Progenitor cell of endocrine pancreas (in vitro differentiated cells): ENCODE measurements at regions not wholly inside any gene's neighbourhood (a gene's known extent, or its start where the extent isn't known, plus 50 kb on each side); places are given as distances from the start of the nearest gene placed in this dataset.

Source experiments
- DNase-seq: peaks from one replicate; pipeline ENCODE4 v3.0.0; 2021; ENCODE audit warnings: low spot score; ENCODE audit not compliant: unreplicated experiment
- H3K27ac Mint-ChIP-seq: 2 replicates; pipeline ENCODE4 v1.8.0; 2021; ENCODE audit warnings: mild to moderate bottlenecking, moderate library complexity, mixed read lengths
- H3K27me3 Mint-ChIP-seq: 2 replicates; pipeline ENCODE4 v1.8.0; 2021; ENCODE audit warnings: mixed read lengths
- H3K36me3 Mint-ChIP-seq: 2 replicates; pipeline ENCODE4 v1.8.0; 2022; ENCODE audit warnings: mixed read lengths; ENCODE audit not compliant: insufficient read depth
- H3K4me1 Mint-ChIP-seq: 2 replicates; pipeline ENCODE4 v1.8.0; 2021; ENCODE audit warnings: low read depth, mixed read lengths
- H3K4me3 Mint-ChIP-seq: 2 replicates; pipeline ENCODE4 v1.8.0; 2021; ENCODE audit warnings: low read depth, mild to moderate bottlenecking, moderate library complexity, mixed read lengths
- H3K9me3 Mint-ChIP-seq: 2 replicates; pipeline ENCODE4 v1.8.0; 2021; ENCODE audit warnings: low read depth, mixed read lengths
- TF ChIP-seq, protein P1 (sequence below): fragments of 200-600 bp; sonication (generic); IDR thresholded peaks from one replicate; pipeline ENCODE4 v1.5.0; 2021; ENCODE audit warnings: antibody characterized with exemption, mild to moderate bottlenecking; ENCODE audit not compliant: unreplicated experiment

DNA sequence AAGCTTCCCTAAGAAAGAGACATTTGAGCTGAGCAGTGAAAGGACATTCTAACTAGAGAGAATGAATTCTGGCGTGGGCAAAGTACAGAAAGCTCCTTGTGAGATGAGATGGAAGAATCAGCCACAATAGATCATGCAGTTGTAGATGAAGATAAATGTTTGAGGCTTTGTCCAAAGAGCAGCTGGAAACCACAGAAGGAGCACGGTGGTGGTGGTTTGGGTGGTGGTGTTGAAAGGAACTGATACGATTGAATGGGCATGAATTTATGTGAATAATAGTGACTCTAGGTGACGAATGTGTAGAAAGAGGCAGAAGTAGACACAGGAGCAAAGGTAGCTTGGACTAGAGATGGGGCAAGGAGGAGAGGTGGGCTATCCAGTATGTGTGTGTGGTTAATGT, 260.5 kb upstream of the TMTC1 start:
- Mint-ChIP-seq H3K4me3 (no peak overlapping the region), H3K27me3 (no peaks in the 10 kb centered on the region), H3K9me3 (peaks cover 8% of the 10 kb centered on the region), H3K36me3 (peaks cover 2% of the 10 kb centered on the region), H3K4me1 (no peaks in the 10 kb centered on the region), H3K27ac (no peak overlapping the region)
- DNase-seq = no peak
- TF ChIP-seq, protein P1, sequence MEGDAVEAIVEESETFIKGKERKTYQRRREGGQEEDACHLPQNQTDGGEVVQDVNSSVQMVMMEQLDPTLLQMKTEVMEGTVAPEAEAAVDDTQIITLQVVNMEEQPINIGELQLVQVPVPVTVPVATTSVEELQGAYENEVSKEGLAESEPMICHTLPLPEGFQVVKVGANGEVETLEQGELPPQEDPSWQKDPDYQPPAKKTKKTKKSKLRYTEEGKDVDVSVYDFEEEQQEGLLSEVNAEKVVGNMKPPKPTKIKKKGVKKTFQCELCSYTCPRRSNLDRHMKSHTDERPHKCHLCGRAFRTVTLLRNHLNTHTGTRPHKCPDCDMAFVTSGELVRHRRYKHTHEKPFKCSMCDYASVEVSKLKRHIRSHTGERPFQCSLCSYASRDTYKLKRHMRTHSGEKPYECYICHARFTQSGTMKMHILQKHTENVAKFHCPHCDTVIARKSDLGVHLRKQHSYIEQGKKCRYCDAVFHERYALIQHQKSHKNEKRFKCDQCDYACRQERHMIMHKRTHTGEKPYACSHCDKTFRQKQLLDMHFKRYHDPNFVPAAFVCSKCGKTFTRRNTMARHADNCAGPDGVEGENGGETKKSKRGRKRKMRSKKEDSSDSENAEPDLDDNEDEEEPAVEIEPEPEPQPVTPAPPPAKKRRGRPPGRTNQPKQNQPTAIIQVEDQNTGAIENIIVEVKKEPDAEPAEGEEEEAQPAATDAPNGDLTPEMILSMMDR = no peak

DNA sequence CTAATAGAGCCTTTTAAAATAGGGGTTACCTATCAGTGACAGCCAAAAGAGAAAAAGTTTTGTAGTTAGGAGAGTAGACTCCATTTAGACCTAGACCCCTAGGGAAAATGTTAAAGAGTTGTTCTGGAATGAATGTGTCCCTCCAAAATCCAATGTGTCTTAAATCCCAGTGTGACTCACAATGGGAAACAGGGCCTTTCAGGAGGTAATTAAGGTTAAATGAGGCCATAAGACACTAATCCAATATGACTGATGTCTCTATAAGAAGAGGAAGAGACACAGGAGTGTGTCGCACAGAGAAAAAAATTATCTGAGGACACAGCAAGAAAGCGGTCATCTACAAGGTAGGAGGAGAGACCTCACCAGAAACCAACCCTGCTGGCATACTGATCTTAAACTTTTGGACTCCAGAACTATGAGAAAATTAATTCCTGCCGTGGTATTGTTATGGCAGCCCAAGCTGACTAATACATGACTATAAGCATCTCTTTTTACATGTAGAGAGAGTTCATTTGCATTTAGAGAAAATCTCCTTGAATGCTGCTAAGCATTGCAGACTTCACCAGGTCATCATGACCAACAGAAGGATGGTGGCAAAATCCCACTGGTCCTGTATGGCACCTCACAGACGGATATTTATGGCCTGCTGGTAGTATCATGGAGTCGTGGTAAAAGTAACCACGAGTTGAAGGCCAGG, 259.6 kb upstream of the TMTC1 start:
- H3K27me3 Mint-ChIP-seq = no peaks in the 10 kb centered on the region
- H3K36me3 Mint-ChIP-seq = peaks cover 2% of the 10 kb centered on the region
- H3K4me3 Mint-ChIP-seq = no peak overlapping the region
- no peak for DNase-seq
- no peaks in the 10 kb centered on the region for H3K4me1 Mint-ChIP-seq
- H3K27ac Mint-ChIP-seq = no peak overlapping the region
- H3K9me3 Mint-ChIP-seq = peaks cover 9% of the 10 kb centered on the region
- TF ChIP-seq, protein P1 = no peak

DNA sequence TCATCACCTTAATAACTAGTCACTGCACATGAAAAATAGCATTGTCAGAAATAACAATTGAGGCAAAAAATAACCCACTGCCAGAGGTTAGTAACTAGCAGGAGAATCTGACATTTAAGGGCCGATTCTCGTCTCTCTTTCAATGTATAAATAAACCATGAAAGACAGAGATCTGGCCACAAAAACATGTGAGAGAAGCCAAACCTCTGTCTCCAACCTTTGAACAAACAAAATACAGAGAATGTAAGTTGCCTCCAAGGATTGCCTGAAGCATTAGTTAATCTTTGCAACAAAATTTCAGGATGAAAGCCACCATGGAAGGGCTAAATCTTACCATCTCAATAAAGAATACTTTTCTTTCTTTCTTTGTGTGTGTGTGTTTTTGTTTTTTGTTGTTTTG, 257.4 kb upstream of the TMTC1 start:
- TF ChIP-seq, protein P1 = no peak
- no peak overlapping the region for H3K4me3 Mint-ChIP-seq
- H3K27ac Mint-ChIP-seq = no peak overlapping the region

DNA sequence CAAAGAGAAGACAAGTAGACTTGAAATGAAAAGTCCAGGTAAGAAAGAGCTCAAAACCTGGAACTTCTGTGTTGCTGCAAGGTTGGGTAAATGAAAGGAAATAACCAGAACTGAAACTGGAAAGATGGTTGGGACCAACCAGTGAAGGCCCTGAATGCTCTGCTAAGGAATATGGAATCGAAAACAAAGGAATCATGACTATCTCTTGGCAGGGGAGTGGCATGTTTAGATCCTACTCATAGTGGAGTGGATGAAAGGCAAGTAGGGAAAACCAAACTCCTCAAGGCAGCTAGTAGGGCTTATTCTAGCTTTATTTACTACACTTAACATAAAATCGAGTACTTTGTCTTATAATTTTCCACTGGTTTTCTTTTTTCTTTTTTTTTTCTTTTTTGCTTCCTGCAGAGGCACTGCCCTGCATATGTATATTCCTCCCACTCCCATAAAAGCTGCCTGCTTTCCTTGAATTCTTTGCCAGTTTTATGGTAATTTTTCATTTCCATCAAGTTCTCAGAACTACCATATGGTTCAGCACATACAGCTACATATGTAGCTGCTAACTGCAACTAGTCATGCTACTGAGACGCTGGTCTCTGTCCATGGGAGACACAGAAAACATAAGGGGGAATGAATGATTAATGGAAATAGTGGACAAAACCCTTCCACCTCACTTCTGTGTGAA, 247.1 kb upstream of the TMTC1 start:
- Mint-ChIP-seq H3K27me3 (no peaks in the 10 kb centered on the region), H3K4me3 (no peak overlapping the region), H3K27ac (no peak overlapping the region), H3K36me3 (no peaks in the 10 kb centered on the region), H3K9me3 (peaks cover 5% of the 10 kb centered on the region), H3K4me1 (no peaks in the 10 kb centered on the region)
- DNase-seq = no peak
- TF ChIP-seq, protein P1 = no peak

More for the DNA sequence above, 257.4 kb upstream of the TMTC1 start:
- H3K27me3 Mint-ChIP-seq = no peaks in the 10 kb centered on the region
- H3K9me3 Mint-ChIP-seq = peaks cover 9% of the 10 kb centered on the region
- no peaks in the 10 kb centered on the region for H3K4me1 Mint-ChIP-seq
- peaks cover 2% of the 10 kb centered on the region for H3K36me3 Mint-ChIP-seq
- no peak for DNase-seq

DNA sequence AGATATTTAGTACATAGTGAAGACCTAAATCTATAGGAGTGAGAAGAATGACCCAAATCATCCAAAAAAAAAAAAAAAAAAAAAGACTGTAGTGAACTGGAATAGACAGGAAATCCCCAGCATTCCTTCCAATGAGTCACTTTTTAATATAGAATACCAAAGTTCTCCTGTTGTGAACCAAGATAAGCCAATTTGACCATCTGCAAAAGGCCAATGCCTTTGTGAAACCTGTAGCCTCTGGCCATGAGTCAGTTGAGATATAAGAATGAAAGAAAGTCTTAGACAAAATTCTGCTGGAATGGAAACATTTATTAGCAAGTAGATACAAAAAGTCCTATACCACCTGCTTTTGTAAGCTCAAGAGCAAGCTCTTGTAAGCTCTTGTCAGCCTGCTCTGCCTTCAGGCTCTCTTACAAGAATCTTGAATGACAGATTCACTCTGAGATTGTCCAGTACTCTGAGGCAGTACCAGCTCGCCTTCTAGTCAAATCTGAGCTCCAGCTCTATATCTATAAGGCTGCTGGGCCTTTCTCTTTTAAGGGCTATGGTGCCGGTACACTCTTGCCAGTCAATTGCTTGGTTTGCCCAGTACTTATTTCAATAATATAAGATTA, 243.0 kb upstream of the TMTC1 start:
- DNase-seq = no peak
- no peak overlapping the region for H3K27ac Mint-ChIP-seq
- TF ChIP-seq, protein P1 = no peak
- H3K4me3 Mint-ChIP-seq = no peak overlapping the region
- no peaks in the 10 kb centered on the region for H3K4me1 Mint-ChIP-seq
- peaks cover 12% of the 10 kb centered on the region for H3K9me3 Mint-ChIP-seq
- H3K36me3 Mint-ChIP-seq = peaks cover 4% of the 10 kb centered on the region
- H3K27me3 Mint-ChIP-seq = no peaks in the 10 kb centered on the region
